Activated naive CD4-positive, alpha-beta T cell treated with Interleukin-2 at 50 U/mL for 16 hours (primary cell): ENCODE measurements at regions not wholly inside any gene's neighbourhood (a gene's known extent, or its start where the extent isn't known, plus 50 kb on each side); places are given as distances from the start of the nearest gene placed in this dataset.
"Not testable (repeated sequence)": the region's sequence is repeated elsewhere in the genome, so short reads cannot be mapped to it uniquely, and the experiment has no call there.

Experiments
- DNase-seq: peaks from one replicate; pipeline ENCODE4 v3.0.0-alpha.2; 2020

GRCh38 chr2:147603447-147603846, 241.4 kb upstream of the ACVR2A start:
- DNase-seq: no peak

DNA sequence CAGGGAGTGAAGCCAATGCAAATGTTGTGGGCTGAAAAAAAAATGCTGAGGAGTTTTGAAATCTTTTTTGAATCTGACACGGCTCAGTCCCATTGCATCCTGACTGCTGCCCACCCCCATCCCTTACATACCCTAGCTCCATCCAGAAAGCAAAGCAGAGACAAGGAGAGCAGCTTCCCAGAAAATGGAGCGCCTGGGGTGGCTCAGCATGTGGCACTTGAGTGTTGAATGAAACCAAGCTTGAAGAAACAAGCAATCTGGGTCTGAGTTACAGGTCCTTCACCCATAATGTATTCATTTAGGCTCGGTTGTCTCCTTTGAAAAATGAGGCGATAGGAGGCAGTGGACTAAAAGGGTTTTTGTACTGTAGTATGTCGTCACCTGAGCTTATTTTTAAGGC, 244.2 kb upstream of the ACVR2A start:
- no peak for DNase-seq

DNA sequence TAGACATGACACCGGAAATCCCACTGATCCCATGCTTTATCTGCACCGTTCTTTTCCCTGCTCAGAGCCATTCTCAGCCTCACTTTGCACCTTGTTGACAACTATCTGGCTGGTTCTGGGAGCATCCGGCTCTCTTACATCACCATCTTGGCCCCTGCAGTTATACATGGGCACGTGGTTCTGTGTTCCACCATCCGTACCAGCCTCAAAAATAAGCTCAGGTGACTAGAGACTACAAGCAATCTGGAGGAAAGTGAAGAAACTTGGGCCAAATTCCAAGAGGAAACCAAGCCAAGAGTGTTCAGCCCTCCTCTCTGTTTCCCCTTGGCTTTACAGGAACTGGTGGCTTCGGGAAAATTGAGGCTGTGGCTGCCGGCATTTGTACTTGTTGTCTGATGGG, 244.6 kb upstream of the ACVR2A start:
- no peak for DNase-seq

- DNase-seq: no peak
Measured at GRCh38 chr2:147595200-147595599, 249.6 kb upstream of the ACVR2A start.

GRCh38 chr2:147594038-147594437, 250.8 kb upstream of the ACVR2A start:
- no peak for DNase-seq

- not testable (repeated sequence) for DNase-seq
Measured at GRCh38 chr2:147592784-147593183, 252.0 kb upstream of the ACVR2A start.

DNA sequence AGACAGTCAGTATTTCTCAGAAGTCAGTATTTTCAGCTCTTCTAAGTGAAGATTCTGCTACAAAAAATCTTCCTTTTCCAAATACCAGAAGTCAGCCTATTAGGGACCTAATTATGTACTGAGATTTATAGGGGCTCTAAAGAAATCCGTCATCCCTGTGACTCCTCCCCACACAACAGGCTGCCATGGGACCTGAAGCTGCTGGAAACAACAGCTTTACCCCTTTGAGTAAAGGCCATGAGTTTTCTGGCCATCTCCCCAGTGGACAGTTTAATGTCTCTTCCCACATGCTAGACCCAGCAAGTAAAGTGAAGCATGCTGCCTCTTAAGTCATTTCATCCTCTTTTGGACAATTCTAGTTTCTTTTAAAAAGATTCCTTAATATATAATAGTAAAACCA, 255.7 kb upstream of the ACVR2A start:
- no peak for DNase-seq

DNA sequence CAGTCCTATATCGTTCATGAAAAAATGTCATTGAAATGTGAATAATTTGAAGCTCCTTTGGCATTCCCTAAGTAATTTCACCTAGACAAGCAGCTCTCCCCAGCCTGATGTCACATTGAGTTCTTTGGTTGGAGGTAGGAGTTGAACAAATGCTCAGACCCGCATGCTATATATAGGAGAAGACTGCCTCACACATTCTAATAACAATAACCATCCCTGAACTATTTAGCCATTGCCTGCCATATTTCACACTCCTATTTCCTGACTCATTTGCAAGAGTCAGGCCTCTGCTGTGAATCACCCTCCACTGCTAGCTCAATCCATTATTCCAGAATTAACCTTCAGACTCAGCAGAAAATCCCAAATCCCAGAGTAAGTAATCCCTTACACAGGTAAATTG, 256.6 kb upstream of the ACVR2A start:
- DNase-seq: no peak

- DNase-seq: no peak
Measured at GRCh38 chr2:147578529-147578928, 266.3 kb upstream of the ACVR2A start.

DNA sequence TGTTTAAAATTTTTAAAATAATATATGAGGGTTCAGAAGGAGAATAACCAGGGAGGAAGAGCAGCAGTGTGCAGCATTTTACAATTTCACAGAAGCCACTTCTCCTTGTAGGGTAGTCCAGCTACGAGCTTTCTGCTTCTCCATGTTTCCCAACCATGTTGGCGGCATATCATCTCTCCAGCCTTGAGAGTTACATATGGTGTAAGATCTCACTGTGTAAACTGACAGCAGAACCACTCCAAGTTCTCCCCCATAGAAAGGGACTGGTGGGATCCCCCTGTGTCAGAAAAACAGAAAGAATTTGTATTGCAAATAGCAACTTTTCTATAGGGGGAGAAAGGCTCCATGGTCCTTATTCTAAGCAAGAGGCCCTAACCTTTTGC, 266.8 kb upstream of the ACVR2A start:
- no peak for DNase-seq

- no peak for DNase-seq
Measured at GRCh38 chr2:147577323-147577997, 267.4 kb upstream of the ACVR2A start.

DNA sequence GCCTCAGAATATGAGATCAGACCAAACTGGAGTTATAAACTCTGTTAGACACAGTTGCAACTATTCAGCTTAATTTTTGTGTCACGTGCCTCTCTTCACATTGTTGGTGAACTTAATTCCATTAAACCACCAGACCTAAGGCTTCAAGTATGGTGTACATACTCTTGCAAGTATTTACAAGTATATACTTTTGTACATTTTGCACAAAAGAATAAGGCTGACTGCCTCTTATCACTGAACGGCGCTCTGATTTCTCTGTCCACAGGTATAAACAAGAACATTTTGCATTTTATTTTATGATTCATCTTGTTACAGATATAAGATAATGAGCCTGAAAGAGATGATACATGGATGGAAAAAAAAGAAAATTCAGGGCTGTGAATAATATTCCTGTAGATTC, 269.7 kb upstream of the ACVR2A start:
- DNase-seq: no peak

DNA sequence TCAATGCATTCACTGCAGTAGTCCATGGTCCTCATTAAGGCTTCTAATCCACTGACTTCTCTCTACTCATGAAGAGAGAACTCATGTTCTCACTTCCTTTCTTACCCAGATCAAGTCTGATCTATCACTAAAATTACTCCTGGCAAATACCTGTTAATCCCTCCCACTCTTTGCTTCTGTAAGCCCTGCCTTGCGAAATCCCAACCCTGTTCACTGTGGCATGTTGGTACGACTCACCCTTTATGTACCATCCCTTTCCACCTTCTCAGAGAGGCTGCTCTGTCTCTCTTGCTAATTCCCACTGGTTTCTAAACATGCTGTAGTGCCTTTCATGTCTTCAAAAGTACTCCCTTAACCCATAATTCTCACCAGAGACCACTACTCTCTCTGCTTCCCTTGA, 272.2 kb upstream of the ACVR2A start:
- DNase-seq: no peak

- no peak for DNase-seq
Measured at GRCh38 chr2:147569426-147569825, 275.4 kb upstream of the ACVR2A start.

DNA sequence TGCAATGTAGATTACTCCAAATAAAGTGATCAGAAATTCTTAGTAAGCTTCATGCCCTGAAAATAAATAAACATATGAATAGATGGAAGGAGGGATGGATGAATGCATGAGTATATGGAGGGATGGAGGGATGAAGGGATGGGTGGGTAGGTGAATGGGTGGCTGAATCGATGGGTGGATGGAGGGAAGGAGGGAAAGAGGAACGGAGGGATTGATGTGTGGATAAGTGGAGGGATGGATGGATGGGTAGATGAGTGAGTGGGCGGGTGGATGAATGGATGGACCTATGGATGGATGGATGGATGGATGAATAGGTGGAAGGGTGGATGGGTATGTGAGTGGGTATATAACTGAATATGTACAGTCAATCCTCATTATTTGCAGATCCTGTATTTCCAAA, 276.7 kb upstream of the ACVR2A start:
- DNase-seq: no peak

DNA sequence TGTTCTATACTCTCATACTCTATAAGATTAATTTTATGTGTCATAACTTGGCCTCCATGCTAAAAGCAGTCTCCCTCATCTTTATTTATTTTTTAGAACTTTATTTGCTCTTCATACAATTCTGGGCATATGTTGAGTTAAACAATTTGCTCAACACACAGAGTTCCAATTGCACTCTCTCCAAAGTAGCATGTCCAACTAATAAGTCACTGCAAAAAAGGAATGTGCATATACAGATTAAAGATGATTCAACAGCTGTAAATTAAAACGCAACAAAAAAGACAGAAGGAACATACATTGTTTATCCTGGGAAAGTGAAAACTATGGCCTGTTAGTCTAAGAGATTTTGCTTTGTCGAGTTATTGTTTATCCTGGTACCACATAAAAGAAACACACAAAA, 277.7 kb upstream of the ACVR2A start:
- DNase-seq: no peak

DNA sequence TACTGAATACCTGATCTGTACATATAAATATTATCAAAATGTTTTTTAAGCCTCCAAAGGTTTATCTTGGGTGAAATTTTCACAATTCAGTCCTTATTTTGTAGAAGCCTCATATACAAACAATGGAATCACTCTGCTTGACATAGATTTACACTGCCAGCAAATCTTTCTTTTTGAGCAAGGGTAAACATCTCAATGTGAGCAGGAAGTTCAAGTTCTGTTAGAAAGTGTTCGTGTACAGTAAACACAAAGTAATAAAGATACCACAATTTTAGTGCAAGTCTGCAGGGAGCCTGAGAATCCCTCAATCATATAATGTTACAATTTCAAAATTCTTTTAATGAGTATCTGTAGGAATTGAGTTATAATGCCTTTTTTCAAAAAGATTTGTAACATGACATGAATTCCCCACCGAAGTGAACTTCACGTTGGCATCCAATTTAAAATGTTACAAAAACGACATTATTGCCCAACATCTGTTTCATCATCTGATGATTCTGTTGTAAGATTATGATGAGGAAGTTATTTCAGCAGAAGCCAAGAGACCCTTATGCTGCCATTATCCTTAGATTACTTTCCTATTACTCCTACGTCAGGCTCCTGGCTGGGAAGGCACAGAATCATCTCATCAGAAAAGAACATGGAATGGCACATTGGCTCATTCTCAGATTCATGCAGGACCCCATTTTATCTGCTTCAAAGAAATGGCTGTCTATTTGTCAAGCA, 283.9 kb upstream of the ACVR2A start:
- no peak for DNase-seq

- no peak for DNase-seq
Measured at GRCh38 chr2:147559070-147559725, 285.6 kb upstream of the ACVR2A start.

GRCh38 chr2:147558620-147559019, 286.2 kb upstream of the ACVR2A start:
- no peak for DNase-seq

- no peak for DNase-seq
Measured at GRCh38 chr2:147554521-147555107, 290.2 kb upstream of the ACVR2A start.

- DNase-seq: no peak
Measured at GRCh38 chr2:147553775-147554271, 291.0 kb upstream of the ACVR2A start.

DNA sequence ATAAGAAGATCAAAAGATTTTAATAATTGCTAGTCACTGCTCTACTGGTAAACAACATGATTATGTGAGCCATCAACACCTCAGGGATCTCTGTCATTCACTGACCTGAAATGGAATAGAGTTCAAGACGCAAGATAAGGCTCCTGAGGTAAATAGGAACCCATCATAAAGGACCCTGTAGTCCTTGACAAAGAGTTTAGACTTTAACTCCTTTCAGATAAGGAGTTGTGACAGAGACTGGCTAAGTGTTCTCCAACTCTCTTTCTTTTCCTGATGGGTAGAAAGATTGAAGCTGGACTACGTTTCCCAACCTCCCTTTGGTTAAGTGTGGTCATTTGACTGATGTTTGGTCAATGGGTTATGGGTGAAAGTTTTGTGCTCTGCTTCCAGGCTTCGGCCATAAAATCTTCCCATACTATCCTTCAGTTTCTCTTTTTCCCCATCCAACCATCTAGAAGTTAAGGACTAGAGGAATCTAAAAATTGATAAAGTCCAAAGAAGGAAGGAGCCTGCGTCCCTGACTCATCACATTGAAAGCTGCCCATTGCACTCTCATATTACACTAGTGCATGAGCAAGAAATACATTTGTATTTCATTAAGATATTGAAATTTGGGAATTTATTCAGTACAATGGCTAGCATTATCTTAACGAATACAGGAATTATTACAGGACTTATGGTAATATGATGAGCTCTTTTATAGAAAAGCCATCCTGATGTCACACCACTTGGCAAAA, 293.7 kb upstream of the ACVR2A start:
- no peak for DNase-seq

- no peak for DNase-seq
Measured at GRCh38 chr2:147549054-147549453, 295.8 kb upstream of the ACVR2A start.
